ENCODE measurements at regions not wholly inside any gene's neighbourhood (a gene's known extent, or its start where the extent isn't known, plus 50 kb on each side); places are given as distances from the start of the nearest gene placed in this dataset.

DNA sequence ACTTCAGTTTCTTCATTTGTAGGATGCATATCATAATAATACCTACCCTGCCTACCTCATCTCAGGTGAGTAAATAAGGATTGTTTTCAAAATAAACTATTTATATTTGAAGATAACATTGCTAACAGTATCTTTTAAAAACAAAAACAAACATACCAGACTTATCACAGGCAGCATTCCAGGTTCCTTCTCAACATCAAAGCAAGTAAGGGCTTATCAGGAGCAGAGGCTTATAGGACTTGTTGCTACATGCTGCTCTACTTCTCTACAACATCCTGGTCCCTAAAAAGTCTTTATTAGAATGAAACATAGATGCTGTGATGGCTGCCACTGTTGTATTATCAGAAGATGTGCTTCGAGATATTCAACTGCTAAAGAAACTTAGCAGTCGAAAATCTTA, 149.2 kb upstream of the PRDM1 start:
- H3K4me1 ChIP-seq (ENCODE audit: control insufficient read depth in 1 of 2, insufficient read depth in 2 of 2, low read depth in 1 of 2, low read length in 1 of 2) = no peaks in the 10 kb centered on the region
- H3K4me3 ChIP-seq (ENCODE audit: low read depth in 2 of 2, low read length in 1 of 2) = no peak overlapping the region
- H3K9ac ChIP-seq = no peak overlapping the region
- CTCF ChIA-PET = no interaction called here
- POLR2A ChIA-PET = no interaction called here
- H4K20me1 ChIP-seq (ENCODE audit: insufficient read depth) = no peaks in the 10 kb centered on the region
- no peak overlapping the region for H3K4me2 ChIP-seq
- no peak overlapping the region for H2AFZ ChIP-seq (ENCODE audit: low read depth)
- H3F3A ChIP-seq (replicated peaks; ENCODE audit: insufficient read depth) = peaks cover 4% of the 10 kb centered on the region
- H3K27me3 ChIP-seq (ENCODE audit: insufficient read depth) = no peaks in the 10 kb centered on the region
- no peak for TF ChIP-seq RXRA (IDR thresholded peaks at IDR 0.05; ENCODE audit: borderline replicate concordance, low read depth)
- no peak for TF ChIP-seq MXI1 (IDR thresholded peaks at IDR 0.05; ENCODE audit: low read depth, low read length)
- no peak for TF ChIP-seq JUND (IDR thresholded peaks at IDR 0.05)
- no peak for TF ChIP-seq RCOR1 (IDR thresholded peaks at IDR 0.05; ENCODE audit: low read length)
- no peak for TF ChIP-seq NFIC (IDR thresholded peaks at IDR 0.05; ENCODE audit: borderline replicate concordance)
- no peak for TF ChIP-seq GATA2 (CRISPR knock-in tag; IDR thresholded peaks at IDR 0.05)
- no peak for TF ChIP-seq CHD2 (IDR thresholded peaks at IDR 0.05; ENCODE audit: low read length, partially characterized antibody)
- no peak for TF ChIP-seq TCF12 (IDR thresholded peaks at IDR 0.05)
- TF ChIP-seq YY1 (IDR thresholded peaks at IDR 0.05; ENCODE audit: low read depth) = no peak
- TF ChIP-seq, protein P1, sequence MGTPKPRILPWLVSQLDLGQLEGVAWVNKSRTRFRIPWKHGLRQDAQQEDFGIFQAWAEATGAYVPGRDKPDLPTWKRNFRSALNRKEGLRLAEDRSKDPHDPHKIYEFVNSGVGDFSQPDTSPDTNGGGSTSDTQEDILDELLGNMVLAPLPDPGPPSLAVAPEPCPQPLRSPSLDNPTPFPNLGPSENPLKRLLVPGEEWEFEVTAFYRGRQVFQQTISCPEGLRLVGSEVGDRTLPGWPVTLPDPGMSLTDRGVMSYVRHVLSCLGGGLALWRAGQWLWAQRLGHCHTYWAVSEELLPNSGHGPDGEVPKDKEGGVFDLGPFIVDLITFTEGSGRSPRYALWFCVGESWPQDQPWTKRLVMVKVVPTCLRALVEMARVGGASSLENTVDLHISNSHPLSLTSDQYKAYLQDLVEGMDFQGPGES (IDR thresholded peaks at IDR 0.05; ENCODE audit: low read depth, low read length) = no peak
- TF ChIP-seq, protein P2, sequence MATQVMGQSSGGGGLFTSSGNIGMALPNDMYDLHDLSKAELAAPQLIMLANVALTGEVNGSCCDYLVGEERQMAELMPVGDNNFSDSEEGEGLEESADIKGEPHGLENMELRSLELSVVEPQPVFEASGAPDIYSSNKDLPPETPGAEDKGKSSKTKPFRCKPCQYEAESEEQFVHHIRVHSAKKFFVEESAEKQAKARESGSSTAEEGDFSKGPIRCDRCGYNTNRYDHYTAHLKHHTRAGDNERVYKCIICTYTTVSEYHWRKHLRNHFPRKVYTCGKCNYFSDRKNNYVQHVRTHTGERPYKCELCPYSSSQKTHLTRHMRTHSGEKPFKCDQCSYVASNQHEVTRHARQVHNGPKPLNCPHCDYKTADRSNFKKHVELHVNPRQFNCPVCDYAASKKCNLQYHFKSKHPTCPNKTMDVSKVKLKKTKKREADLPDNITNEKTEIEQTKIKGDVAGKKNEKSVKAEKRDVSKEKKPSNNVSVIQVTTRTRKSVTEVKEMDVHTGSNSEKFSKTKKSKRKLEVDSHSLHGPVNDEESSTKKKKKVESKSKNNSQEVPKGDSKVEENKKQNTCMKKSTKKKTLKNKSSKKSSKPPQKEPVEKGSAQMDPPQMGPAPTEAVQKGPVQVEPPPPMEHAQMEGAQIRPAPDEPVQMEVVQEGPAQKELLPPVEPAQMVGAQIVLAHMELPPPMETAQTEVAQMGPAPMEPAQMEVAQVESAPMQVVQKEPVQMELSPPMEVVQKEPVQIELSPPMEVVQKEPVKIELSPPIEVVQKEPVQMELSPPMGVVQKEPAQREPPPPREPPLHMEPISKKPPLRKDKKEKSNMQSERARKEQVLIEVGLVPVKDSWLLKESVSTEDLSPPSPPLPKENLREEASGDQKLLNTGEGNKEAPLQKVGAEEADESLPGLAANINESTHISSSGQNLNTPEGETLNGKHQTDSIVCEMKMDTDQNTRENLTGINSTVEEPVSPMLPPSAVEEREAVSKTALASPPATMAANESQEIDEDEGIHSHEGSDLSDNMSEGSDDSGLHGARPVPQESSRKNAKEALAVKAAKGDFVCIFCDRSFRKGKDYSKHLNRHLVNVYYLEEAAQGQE (IDR thresholded peaks at IDR 0.05; ENCODE audit: low read depth, low read length) = no peak
- no peak for TF ChIP-seq USF2 (IDR thresholded peaks at IDR 0.05; ENCODE audit: borderline replicate concordance, low read depth, low read length)
- TF ChIP-seq POLR2AphosphoS5 (IDR thresholded peaks at IDR 0.05; ENCODE audit: low read depth, low read length) = no peak
- TF ChIP-seq SMC3 (IDR thresholded peaks at IDR 0.05; ENCODE audit: low read depth, low read length) = no peak
- no peak for TF ChIP-seq TEAD4 (IDR thresholded peaks at IDR 0.05; ENCODE audit: borderline replicate concordance, insufficient read depth)
- no peak for TF ChIP-seq RAD21 (IDR thresholded peaks at IDR 0.05; ENCODE audit: low read length)
- TF ChIP-seq ELF1 (IDR thresholded peaks at IDR 0.05) = no peak
- no peak for TF ChIP-seq GABPA (IDR thresholded peaks at IDR 0.05; ENCODE audit: low read depth)
- TF ChIP-seq CTCF (IDR thresholded peaks at IDR 0.05) = no peak
- no peaks in the 10 kb centered on the region for H3K36me3 ChIP-seq (replicated peaks in 1 of 2; ENCODE audit: control insufficient read depth in 1 of 2, insufficient read depth in 2 of 2, low read length in 1 of 2)
- no peak for DNase-seq
- no peaks in the 10 kb centered on the region for H3K9me3 ChIP-seq
- no peak overlapping the region for H3K27ac ChIP-seq (ENCODE audit: low read depth in 2 of 2, low read length in 1 of 2)
- 39% methylated on average over 2 of the region's 2 CpGs for WGBS (ENCODE audit: low lambda C conversion rate)
- no peaks in the 10 kb centered on the region for H3K9me2 ChIP-seq
- no peaks in the 10 kb centered on the region for H3K79me2 ChIP-seq (ENCODE audit: insufficient read depth)
